Keratinocyte (primary cell): ENCODE measurements at regions not wholly inside any gene's neighbourhood (a gene's known extent, or its start where the extent isn't known, plus 50 kb on each side); places are given as distances from the start of the nearest gene placed in this dataset.

Source experiments
- EZH2 ChIP-seq: IDR thresholded peaks from one replicate; pipeline ENCODE4 v1.6.1; 2012; ENCODE audit warnings: inconsistent platforms, mild to moderate bottlenecking, low read length, moderate library complexity
- TF ChIP-seq, protein P1 (sequence below), 3 experiments: IDR thresholded peaks in 1 of 3; conservative IDR thresholded peaks in 1 of 3; optimal IDR thresholded peaks in 1 of 3; 2 replicates in 2 of 3; 3 replicates in 1 of 3; pipeline versions ENCODE3 to v1.5.1; 2011; ENCODE audit warnings: low read length in 3 of 3, mild to moderate bottlenecking in 3 of 3, moderate library complexity in 2 of 3, control low read depth in 1 of 3, inconsistent platforms in 1 of 3; ENCODE audit not compliant: insufficient read depth in 2 of 3; ENCODE audit errors: extremely low read depth in 1 of 3

DNA sequence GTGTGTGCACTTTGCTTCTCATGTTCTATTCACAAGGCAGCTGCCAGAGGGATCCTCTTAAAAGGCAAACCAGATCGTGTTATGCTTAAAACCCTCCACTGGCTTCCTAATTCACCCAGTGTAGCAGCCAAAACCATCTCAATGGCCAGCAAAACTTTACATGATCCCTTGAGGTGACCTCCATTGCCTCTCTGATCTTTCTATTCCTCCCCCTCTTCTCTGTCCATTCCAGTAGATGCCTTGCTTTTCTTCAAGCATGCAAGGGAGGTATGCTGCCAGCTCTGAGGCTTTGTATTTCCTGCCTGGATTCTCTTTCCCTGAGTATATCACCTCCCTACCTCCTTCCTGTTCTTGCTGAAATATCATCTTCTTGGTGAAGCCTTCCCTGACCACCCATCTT is 93.2 kb upstream of the KCNK2 start:
- TF ChIP-seq, protein P1, sequence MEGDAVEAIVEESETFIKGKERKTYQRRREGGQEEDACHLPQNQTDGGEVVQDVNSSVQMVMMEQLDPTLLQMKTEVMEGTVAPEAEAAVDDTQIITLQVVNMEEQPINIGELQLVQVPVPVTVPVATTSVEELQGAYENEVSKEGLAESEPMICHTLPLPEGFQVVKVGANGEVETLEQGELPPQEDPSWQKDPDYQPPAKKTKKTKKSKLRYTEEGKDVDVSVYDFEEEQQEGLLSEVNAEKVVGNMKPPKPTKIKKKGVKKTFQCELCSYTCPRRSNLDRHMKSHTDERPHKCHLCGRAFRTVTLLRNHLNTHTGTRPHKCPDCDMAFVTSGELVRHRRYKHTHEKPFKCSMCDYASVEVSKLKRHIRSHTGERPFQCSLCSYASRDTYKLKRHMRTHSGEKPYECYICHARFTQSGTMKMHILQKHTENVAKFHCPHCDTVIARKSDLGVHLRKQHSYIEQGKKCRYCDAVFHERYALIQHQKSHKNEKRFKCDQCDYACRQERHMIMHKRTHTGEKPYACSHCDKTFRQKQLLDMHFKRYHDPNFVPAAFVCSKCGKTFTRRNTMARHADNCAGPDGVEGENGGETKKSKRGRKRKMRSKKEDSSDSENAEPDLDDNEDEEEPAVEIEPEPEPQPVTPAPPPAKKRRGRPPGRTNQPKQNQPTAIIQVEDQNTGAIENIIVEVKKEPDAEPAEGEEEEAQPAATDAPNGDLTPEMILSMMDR (optimal IDR thresholded peaks at IDR 0.05 in 1 of 3, IDR thresholded peaks at IDR 0.05 in 1 of 3, conservative IDR thresholded peaks at IDR 0.05 in 1 of 3; ENCODE audit: extremely low read depth in 1 of 3, insufficient read depth in 2 of 3, low read length in 3 of 3): no peak
- TF ChIP-seq EZH2: no peak
